SK-N-SH treated with all-trans-retinoic acid at 6 μM for 48 hours (cell line): ENCODE measurements at regions not wholly inside any gene's neighbourhood (a gene's known extent, or its start where the extent isn't known, plus 50 kb on each side); places are given as distances from the start of the nearest gene placed in this dataset.
"Not testable (repeated sequence)": the region's sequence is repeated elsewhere in the genome, so short reads cannot be mapped to it uniquely, and the experiment has no call there.

ENCODE experiments used
- CREB5 ChIP-seq: fragments of 250-450 bp; sonication (Bioruptor Pico); IDR thresholded peaks from 2 replicates; pipeline ENCODE4 v1.5.1; 2020; ENCODE audit warnings: low read depth, mild to moderate bottlenecking, moderate library complexity
- POU6F1 ChIP-seq: fragments of 250-450 bp; sonication (Bioruptor Pico); IDR thresholded peaks from 2 replicates; pipeline ENCODE4 v1.8.0; 2021; ENCODE audit warnings: low read depth, mild to moderate bottlenecking, moderate library complexity, borderline replicate concordance

- not testable (repeated sequence) for TF ChIP-seq POU6F1; CREB5 (CRISPR knock-in tag)
Observed at GRCh38 chr17:26885244-26885970, 408.5 kb upstream of the WSB1 start.
